ENCODE measurements at regions not wholly inside any gene's neighbourhood (a gene's known extent, or its start where the extent isn't known, plus 50 kb on each side); places are given as distances from the start of the nearest gene placed in this dataset.

DNA sequence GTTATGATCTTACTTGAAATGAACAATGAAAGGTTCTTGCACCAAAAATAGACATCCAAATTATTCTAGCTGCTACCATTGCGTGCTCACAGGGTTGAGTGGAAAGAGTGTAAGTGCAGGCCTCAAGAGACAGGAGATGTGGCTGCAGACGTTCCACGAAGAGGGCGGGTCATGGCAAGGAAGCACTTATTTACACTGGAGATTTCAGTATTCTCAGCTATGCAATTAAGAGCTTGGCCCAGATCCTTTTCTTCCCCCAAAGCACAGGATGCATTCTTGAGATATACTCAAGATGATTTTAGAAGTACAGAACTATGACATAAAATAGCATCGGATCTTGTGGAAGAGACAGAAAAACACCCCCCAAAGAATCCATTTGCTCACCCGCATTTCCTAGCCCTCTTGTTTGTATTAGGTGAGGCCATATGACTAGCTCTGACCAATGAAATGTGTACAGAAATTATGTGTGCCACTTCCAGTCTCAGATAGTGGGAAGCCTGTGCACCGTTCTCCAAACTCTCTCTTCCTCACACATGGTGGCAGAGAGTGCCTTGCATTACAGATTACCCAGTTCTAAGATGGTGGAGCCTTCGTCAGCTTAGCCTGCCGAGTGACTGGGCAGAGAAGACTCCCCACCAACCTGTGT is 261.4 kb downstream of the TTC8 start:
- DNase-seq (ENCODE audit: insufficient read length, low spot score), result no peak
- TF ChIP-seq, protein P1, sequence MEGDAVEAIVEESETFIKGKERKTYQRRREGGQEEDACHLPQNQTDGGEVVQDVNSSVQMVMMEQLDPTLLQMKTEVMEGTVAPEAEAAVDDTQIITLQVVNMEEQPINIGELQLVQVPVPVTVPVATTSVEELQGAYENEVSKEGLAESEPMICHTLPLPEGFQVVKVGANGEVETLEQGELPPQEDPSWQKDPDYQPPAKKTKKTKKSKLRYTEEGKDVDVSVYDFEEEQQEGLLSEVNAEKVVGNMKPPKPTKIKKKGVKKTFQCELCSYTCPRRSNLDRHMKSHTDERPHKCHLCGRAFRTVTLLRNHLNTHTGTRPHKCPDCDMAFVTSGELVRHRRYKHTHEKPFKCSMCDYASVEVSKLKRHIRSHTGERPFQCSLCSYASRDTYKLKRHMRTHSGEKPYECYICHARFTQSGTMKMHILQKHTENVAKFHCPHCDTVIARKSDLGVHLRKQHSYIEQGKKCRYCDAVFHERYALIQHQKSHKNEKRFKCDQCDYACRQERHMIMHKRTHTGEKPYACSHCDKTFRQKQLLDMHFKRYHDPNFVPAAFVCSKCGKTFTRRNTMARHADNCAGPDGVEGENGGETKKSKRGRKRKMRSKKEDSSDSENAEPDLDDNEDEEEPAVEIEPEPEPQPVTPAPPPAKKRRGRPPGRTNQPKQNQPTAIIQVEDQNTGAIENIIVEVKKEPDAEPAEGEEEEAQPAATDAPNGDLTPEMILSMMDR (IDR thresholded peaks at IDR 0.05; ENCODE audit: insufficient read depth, missing control alignments), result no peak
- FAIRE-seq, result no peak

- TF ChIP-seq, protein P1 (IDR thresholded peaks at IDR 0.05; ENCODE audit: insufficient read depth, missing control alignments), result no peak
- no peak for DNase-seq (ENCODE audit: insufficient read length, low spot score)
- no peak for FAIRE-seq
These were observed 264.1 kb downstream of the TTC8 start for GRCh38 chr14:89088530-89088929.

DNA sequence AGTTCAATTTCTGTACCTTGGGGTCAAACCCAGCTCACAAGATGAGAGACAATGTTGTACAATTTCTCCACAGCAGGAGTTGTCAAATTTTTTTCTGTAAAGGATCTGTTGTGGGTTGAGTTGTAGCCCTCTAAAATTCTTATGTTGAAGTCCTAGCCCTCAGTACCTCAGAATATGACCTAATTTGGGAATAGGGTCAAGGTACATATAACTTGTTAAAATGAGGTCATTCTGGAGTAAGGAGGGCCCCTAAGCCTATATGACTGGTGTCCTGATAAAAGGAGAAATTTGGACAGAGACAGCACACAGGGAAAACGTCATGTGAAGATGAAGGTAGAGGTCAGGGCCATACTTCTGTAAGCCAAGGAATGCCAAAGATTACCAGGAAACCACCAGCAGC is 264.9 kb downstream of the TTC8 start:
- TF ChIP-seq, protein P1 (IDR thresholded peaks at IDR 0.05; ENCODE audit: insufficient read depth, missing control alignments), result no peak
- DNase-seq (ENCODE audit: insufficient read length, low spot score) (no peak), FAIRE-seq (no peak)

GRCh38 chr14:89091781-89092180 is 267.3 kb downstream of the TTC8 start:
- DNase-seq (ENCODE audit: insufficient read length, low spot score), result no peak
- TF ChIP-seq, protein P1 (IDR thresholded peaks at IDR 0.05; ENCODE audit: insufficient read depth, missing control alignments), result no peak
- FAIRE-seq, result no peak

DNA sequence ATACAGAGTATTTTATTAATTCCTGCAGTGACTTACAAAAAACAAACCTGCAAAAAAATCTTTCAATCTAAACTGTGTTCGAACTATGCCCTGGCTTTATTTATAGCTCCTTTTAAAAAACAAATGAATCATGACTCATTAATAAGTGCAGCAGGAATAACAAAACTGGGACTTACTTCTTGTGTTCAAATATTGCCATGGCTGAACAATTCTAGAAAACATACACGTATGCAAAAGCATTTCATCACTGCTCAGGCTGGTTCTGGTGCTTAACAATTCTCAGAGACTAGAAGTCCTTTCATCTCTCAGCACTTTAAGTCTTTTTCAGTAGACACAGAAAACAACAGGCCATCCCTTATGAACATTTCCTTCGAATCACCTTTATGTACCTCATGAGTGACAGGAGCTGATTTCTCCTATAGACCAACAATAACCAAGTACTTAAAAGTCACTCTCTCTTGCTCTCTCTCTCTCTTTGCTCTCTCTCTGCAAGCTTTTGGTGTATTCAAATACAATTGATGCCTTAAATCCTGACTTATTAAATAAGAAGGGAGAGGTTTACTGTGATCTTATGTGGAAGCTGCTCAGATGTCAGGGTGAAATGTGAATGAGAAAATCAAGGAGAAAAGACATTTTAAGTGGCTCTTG is 268.8 kb downstream of the TTC8 start:
- FAIRE-seq (no peak), DNase-seq (ENCODE audit: insufficient read length, low spot score) (no peak)
- TF ChIP-seq, protein P1 (IDR thresholded peaks at IDR 0.05; ENCODE audit: insufficient read depth, missing control alignments), result no peak

DNA sequence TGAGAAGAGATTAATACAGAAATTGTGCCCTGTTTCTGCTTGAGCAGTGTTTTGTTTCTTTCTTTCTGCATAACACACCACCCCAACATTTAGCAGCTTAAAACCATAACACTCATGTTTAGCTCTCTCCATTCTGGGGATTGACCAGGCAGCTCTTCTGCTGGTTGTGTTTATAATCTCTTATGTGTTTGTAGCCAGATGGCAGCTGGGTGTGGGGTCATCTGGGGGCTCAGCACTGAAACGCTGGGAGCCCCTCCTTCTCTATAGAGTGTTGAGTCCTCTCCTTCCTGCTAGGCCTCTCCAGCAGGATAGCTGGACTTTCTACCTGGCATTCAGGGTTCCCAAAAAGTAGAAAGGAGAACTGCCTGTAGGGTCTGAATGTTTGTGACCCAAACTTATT is 270.6 kb downstream of the TTC8 start:
- FAIRE-seq, result no peak
- TF ChIP-seq, protein P1 (IDR thresholded peaks at IDR 0.05; ENCODE audit: insufficient read depth, missing control alignments), result no peak
- no peak for DNase-seq (ENCODE audit: insufficient read length, low spot score)

GRCh38 chr14:89096946-89097345 is 272.5 kb downstream of the TTC8 start:
- TF ChIP-seq, protein P1 (IDR thresholded peaks at IDR 0.05; ENCODE audit: insufficient read depth, missing control alignments), result no peak
- no peak for FAIRE-seq

More at GRCh38 chr14:89096946-89097345, 272.5 kb downstream of the TTC8 start:
- DNase-seq (ENCODE audit: insufficient read length, low spot score), result no peak

Data from D721Med (cell line).